GM23338 (cell line): ENCODE measurements at regions not wholly inside any gene's neighbourhood (a gene's known extent, or its start where the extent isn't known, plus 50 kb on each side); places are given as distances from the start of the nearest gene placed in this dataset.

Experiments
- ATAC-seq: fragments of 200-7000 bp; cut with Tn5 transposase; 3 replicates; pipeline ENCODE4 v1.9.1; 2020
- DNase-seq: peaks from one replicate; pipeline ENCODE4 v3.0.0-alpha.2; 2015; ENCODE audit warnings: low spot score
- H2AFZ ChIP-seq: fragments of 200-600 bp; sonication (generic); 2 replicates; pipeline ENCODE4 v1.8.0; 2016; ENCODE audit warnings: antibody characterized with exemption, mild to moderate bottlenecking, moderate library complexity
- H3F3A ChIP-seq: fragments of 200-600 bp; sonication (generic); replicated peaks from 2 replicates; pipeline ENCODE4 v1.8.0; 2017; ENCODE audit warnings: antibody characterized with exemption, mixed run types, low read depth
- H3K27ac ChIP-seq: fragments of 200-600 bp; sonication (generic); 2 replicates; pipeline ENCODE4 v1.6.1; 2016; ENCODE audit warnings: low read depth
- H3K27me3 ChIP-seq: fragments of 200-600 bp; sonication (generic); 2 replicates; pipeline ENCODE4 v1.8.0; 2016; ENCODE audit warnings: mild to moderate bottlenecking, mixed run types, moderate library complexity; ENCODE audit not compliant: insufficient read depth
- H3K36me3 ChIP-seq: fragments of 200-600 bp; sonication (generic); 2 replicates; pipeline ENCODE4 v1.8.0; 2016; ENCODE audit warnings: mild to moderate bottlenecking; ENCODE audit not compliant: insufficient read depth
- H3K4me1 ChIP-seq: fragments of 200-600 bp; sonication (generic); 2 replicates; pipeline ENCODE4 v1.8.0; 2016; ENCODE audit warnings: mild to moderate bottlenecking, moderate library complexity; ENCODE audit not compliant: insufficient read depth
- H3K4me2 ChIP-seq: fragments of 200-600 bp; sonication (generic); 2 replicates; pipeline ENCODE4 v1.7.1; 2017; ENCODE audit warnings: mixed run types
- H3K4me3 ChIP-seq: fragments of 200-600 bp; sonication (generic); 2 replicates; pipeline ENCODE4 v1.6.1; 2016; ENCODE audit warnings: mixed run types
- H3K79me2 ChIP-seq: fragments of 200-600 bp; sonication (generic); replicated peaks from 2 replicates; pipeline ENCODE4 v1.8.0; 2017; ENCODE audit warnings: mild to moderate bottlenecking; ENCODE audit not compliant: insufficient read depth
- H3K9me2 ChIP-seq: fragments of 200-600 bp; sonication (generic); 2 replicates; pipeline ENCODE4 v1.8.0; 2017; ENCODE audit not compliant: insufficient read depth
- H4K20me1 ChIP-seq: fragments of 200-600 bp; sonication (generic); replicated peaks from 2 replicates; pipeline ENCODE4 v1.8.0; 2017; ENCODE audit warnings: mild to moderate bottlenecking; ENCODE audit not compliant: insufficient read depth
- H3K27ac Mint-ChIP-seq: 2 replicates; pipeline ENCODE4 v1.8.0; 2020; ENCODE audit warnings: inconsistent platforms, mild to moderate bottlenecking, moderate library complexity, mixed read lengths
- H3K27me3 Mint-ChIP-seq: 3 replicates; pipeline ENCODE4 v1.8.0; 2022; ENCODE audit warnings: low read depth, mild to moderate bottlenecking, moderate library complexity, mixed read lengths, inconsistent platforms; ENCODE audit not compliant: insufficient read depth, poor library complexity
- H3K36me3 Mint-ChIP-seq: 3 replicates; pipeline ENCODE4 v1.8.0; 2021; ENCODE audit warnings: low read depth, mild to moderate bottlenecking, inconsistent platforms, moderate library complexity, mixed read lengths
- H3K4me1 Mint-ChIP-seq: 3 replicates; pipeline ENCODE4 v1.8.0; 2020; ENCODE audit warnings: mild to moderate bottlenecking, inconsistent platforms, mixed read lengths
- H3K4me3 Mint-ChIP-seq: 3 replicates; pipeline ENCODE4 v1.8.0; 2021; ENCODE audit warnings: moderate library complexity, mild to moderate bottlenecking, inconsistent platforms, mixed read lengths
- H3K9me3 Mint-ChIP-seq: 3 replicates; pipeline ENCODE4 v1.8.0; 2020; ENCODE audit warnings: moderate library complexity, mild to moderate bottlenecking, inconsistent platforms, mixed read lengths
- CREB1 ChIP-seq: fragments of 250-450 bp; sonication (Bioruptor Pico); IDR thresholded peaks from 2 replicates; pipeline ENCODE4 v1.5.0; 2020; ENCODE audit warnings: low read depth, mild to moderate bottlenecking, moderate library complexity
- CTCF ChIP-seq, 2 experiments: fragments of 200-600 bp in 1 of 2; sonication (generic) in 1 of 2; conservative IDR thresholded peaks; 2 replicates each; pipeline versions ENCODE4 v1.5.1 to v1.6.1; 2016 to 2017; ENCODE audit warnings: antibody characterized with exemption in 2 of 2, low read depth in 2 of 2, mild to moderate bottlenecking in 2 of 2, moderate library complexity in 1 of 2
- ETS1 ChIP-seq: IDR thresholded peaks from 2 replicates; pipeline ENCODE4 v1.6.1; 2016; ENCODE audit warnings: antibody characterized with exemption
- JUNB ChIP-seq: IDR thresholded peaks from one replicate; pipeline ENCODE4 v1.6.1; 2016; ENCODE audit warnings: antibody characterized with exemption; ENCODE audit not compliant: unreplicated experiment
- NANOG ChIP-seq: IDR thresholded peaks from 2 replicates; pipeline ENCODE4 v1.6.1; 2016; ENCODE audit warnings: antibody characterized with exemption, borderline replicate concordance
- POLR2AphosphoS5 ChIP-seq: IDR thresholded peaks from 2 replicates; pipeline ENCODE4 v1.6.1; 2016; ENCODE audit warnings: antibody characterized with exemption, low read depth
- REST ChIP-seq: IDR thresholded peaks from one replicate; pipeline ENCODE4 v1.6.1; 2018; ENCODE audit warnings: antibody characterized with exemption; ENCODE audit not compliant: unreplicated experiment
- ZNF114 ChIP-seq: fragments of 250-450 bp; sonication (Bioruptor Pico); IDR thresholded peaks from 2 replicates; pipeline ENCODE4 v1.5.0; 2020; ENCODE audit warnings: mild to moderate bottlenecking, moderate library complexity
- ZNF331 ChIP-seq: fragments of 250-450 bp; sonication (Bioruptor Pico); IDR thresholded peaks from 2 replicates; pipeline ENCODE4 v1.5.0; 2020; ENCODE audit warnings: low read depth, mild to moderate bottlenecking, moderate library complexity

GRCh38 chr14:97107080-97107479, 309.9 kb downstream of the VRK1 start (continued):
- TF ChIP-seq ETS1, result no peak
- no peak for TF ChIP-seq CREB1 (CRISPR knock-in tag)
- no peak for TF ChIP-seq REST
- TF ChIP-seq ZNF114 (CRISPR knock-in tag), result no peak
- TF ChIP-seq ZNF331 (CRISPR knock-in tag), result no peak
- no peak for TF ChIP-seq NANOG
- no peak for TF ChIP-seq JUNB
- no peak for TF ChIP-seq POLR2AphosphoS5

- Histone ChIP-seq H3K4me3 (no peak overlapping the region), H3K36me3 (no peaks in the 10 kb centered on the region), H3K4me1 (no peaks in the 10 kb centered on the region), H3F3A (no peaks in the 10 kb centered on the region), H4K20me1 (no peaks in the 10 kb centered on the region), H3K79me2 (no peaks in the 10 kb centered on the region), H3K4me2 (no peak overlapping the region), H2AFZ (no peak overlapping the region), H3K27me3 (no peaks in the 10 kb centered on the region), H3K9me2 (no peaks in the 10 kb centered on the region), H3K27ac (no peak overlapping the region)
- no peak overlapping the region for H3K27ac Mint-ChIP-seq
- no peak overlapping the region for H3K4me3 Mint-ChIP-seq
- peaks cover 5% of the 10 kb centered on the region for H3K27me3 Mint-ChIP-seq
- DNase-seq, result no peak
- peaks cover 7% of the 10 kb centered on the region; the same call in 1 of the 3 replicates for H3K9me3 Mint-ChIP-seq
- TF ChIP-seq CTCF (conservative IDR thresholded peaks at IDR 0.05; ENCODE audit: low read depth in 2 of 2), result no peak
- H3K36me3 Mint-ChIP-seq, result peaks cover 3% of the 10 kb centered on the region; the same call in 1 of the 3 replicates
- no peak for ATAC-seq
- 0 out of 3 replicates have a peak, but pooled peaks cover 7% of the 10 kb centered on the region for H3K4me1 Mint-ChIP-seq
Observed at GRCh38 chr14:97107760-97108159, 310.6 kb downstream of the VRK1 start.
